Activated CD4-positive, CD25-positive, alpha-beta regulatory T cell (primary cell): ENCODE measurements at regions not wholly inside any gene's neighbourhood (a gene's known extent, or its start where the extent isn't known, plus 50 kb on each side); places are given as distances from the start of the nearest gene placed in this dataset.

Source experiments
- DNase-seq, 4 experiments: peaks; one replicate each; lab custom pipeline; 2025; lab: John Stamatoyannopoulos, UW

DNA sequence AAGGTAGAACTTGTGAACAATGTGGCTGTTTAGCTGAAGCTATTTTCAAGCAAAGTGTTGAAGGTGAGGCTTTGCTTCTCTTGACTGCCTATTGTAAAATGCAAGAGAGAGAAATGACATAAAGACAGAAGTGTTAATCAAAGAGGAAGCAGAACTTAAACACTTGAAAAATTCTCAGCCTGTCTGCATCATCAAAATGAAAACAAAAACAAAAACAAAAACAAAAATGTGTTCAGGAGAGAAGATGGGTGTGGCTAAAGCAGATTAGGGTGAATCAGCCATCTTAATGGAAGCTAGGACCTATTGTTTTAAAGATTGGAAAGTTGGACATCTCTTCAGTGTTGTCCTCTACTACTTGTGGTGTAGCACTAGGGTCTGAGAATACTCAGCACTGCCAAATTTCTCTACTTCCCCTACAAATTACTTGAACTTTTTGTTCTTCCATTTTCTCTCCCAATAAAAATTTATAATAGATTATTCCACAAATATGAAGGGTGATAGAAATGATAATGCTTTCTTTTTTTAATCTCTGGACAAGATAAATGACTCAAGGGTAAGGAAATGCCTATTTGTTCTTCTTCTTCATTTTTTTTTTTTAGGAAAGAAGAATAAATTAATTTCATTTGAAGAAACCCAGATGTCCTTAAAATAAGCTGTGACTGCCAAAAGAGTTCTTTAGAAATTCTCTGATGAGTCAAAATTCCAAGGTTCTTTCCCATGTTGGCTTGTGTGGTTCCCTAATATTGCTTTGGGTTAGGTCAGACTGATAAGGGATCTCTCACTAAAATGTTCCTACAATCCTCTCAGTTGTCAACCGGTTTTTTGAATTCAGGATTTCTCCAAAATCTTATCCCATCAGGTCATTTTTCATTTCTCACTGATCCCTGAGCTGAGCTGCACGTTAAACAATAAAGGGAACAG lies 571.2 kb upstream of the ZEB2 start:
- no peak for DNase-seq

DNA sequence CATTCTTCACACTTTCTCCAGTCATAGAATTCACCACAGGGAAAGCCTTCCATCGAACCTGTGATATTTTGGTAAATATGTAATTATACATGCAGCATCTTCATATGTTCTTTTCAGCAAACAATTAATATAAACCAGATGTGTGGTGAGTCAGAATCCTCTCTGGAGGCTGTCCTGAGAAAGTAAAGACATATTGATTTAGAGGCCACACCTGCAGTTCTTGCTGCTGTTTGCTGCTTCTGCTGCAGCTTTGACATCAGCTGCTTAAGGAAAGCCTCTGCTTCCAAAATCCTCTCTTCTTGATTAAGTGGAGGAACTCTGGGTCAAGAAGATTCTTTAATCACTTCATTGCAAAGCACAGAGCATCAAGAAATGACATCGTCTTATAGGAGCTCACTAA lies 568.8 kb upstream of the ZEB2 start:
- no peak for DNase-seq

DNA sequence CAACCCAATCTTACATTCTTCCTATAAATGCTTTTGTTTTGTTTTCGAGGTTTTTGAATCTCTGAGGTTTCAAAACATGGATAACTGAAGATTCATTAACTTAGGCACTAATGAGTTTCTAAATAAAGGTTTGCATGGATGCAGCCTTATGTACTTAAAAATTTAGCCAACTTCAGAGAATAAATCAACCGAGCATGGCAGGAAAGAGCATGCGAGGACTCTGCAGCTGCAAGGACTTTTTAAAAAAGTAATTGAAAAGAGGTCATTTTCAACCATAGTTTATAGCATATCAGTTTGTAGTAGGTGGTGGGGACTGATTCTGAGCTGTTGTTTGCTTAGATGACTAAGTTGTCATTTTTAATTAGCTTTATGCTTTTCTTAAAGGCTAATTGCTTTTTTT lies 567.0 kb upstream of the ZEB2 start:
- DNase-seq, result no peak

DNA sequence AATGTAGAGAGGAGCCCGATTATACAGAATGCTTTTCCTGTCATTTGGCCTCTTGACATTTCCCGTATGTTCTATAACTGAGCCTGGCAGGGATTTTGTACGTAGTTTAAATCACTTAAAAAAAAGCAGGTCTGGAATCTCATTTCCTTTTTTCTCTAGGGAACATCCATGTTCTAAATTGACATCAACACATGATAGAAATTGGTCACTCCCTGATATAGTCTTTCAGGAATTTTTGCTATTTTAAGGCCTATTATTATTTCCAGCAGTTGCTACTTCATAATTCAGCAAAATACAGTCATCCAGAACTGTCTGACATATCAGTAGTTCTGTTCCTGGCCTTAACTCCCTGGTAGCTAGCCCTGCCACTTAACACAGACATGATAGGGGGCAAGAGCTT lies 565.7 kb upstream of the ZEB2 start:
- no peak for DNase-seq

DNA sequence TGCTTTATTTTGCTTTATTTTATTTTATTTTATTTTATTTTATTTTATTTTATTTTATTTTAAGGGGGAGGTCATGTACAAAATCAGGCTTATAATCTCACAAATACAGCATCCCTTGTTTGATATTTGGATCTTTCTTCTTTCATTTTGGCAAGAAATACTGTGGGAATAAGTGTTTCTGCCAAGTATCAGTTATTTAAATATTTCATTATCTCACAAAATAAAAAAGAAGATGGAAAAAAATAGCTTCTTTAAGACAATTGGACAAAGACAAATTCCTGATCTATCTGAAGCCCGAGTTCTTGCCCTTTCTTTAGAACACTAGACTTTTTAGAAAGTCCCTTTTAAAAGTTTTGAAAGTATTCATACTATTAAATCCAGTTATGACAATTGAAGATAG lies 560.5 kb upstream of the ZEB2 start:
- no peak for DNase-seq

DNA sequence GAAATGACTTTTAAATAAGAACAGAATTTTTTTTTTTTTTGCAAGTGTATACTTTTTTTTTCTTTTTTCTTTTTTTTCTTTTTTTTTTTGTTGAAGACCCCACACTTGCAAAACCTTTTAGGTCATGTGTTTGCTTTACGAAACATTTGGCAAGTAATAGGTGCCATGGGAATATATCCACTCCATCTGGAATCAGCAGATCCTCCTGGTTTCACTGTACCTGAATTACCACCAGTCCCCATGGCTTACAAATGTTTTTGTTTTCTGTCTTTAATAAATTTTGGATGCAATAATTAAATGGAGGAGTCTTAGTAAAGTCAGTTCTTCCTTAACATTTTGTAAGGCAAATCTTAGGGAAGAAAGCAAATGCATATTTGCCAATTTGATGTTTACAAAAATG lies 559.7 kb upstream of the ZEB2 start:
- no peak for DNase-seq

DNA sequence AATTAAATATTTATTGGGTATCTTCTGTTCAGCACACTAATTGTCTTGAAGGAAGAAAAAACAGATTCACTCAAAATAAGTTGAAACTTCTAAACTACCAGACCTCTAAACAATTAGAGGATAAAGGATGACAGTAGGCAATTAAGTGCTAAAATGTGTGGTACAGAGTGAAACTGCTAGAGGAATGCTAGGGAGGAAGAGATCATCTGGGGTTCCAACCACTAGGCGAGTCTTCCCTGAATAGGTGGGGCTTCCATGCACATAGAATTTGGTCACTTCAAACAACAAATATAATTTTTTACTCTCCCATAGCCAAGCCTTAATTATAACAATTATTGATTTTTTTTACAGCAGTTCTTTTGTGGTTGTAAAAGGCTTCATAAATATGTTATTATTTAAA lies 559.0 kb upstream of the ZEB2 start:
- no peak for DNase-seq

DNA sequence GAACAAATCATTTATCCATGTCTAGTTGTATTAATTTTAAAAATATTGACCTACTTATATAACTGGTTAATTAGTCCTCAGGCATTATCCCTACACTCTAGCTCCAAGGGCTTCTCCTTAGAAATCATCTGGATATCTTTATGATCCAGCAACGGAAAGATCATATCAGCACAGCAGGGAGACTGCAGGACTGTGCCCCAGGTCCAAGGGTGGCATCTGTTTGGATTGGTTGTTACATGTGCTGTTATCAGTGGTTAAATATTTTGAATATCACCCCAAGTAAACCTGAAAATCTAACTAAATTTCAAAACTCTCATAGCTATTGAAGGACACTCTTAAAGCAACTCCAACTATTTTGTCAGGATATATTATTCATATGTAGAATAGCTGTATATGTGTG lies 556.2 kb upstream of the ZEB2 start:
- DNase-seq, result no peak

DNA sequence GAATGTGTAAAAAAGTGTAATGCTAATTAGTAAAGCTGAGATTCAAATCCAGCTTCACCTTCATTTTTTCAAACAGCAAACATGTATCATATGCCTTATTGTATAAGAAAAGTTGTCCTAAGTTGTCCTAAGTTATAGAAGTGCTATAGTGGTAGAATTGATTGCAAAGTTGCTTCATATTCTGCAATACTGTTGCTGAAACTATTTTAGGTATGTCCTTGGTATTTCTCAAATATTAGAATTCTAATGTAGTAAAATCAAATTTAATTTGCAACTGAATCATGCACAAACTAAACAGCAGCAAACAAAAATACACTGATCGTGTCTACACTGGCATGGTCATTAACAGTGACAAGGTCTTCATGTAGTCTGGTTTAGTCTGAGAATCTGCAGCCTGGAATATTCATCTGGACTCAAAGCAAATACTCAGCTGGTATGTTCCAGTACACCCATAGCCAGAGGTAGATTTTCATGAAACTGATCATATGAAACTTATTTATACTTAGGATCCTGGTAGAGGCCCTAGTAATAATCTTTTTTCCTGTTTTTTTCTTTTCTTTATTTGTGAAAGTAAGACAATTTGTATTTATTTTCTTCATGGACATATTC lies 555.6 kb upstream of the ZEB2 start:
- DNase-seq, result no peak

DNA sequence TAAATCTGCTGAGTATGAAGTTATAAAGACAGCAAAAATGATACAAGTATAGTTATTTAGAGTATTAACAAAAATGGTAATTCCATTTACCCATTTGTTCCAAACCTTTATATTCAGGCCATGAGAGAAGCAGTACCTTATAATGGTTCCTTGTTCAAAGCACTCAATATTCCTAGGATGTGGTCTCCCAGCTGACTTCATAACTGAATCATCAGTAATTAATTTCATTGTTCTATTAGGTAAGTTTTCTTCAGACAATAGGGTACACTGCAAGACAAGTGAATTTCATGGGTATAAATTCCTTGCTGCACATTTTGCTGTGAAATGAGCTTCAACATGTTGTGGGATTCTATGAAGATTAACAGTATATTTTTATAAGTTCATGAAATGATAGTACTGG lies 550.8 kb upstream of the ZEB2 start:
- DNase-seq, result no peak

DNA sequence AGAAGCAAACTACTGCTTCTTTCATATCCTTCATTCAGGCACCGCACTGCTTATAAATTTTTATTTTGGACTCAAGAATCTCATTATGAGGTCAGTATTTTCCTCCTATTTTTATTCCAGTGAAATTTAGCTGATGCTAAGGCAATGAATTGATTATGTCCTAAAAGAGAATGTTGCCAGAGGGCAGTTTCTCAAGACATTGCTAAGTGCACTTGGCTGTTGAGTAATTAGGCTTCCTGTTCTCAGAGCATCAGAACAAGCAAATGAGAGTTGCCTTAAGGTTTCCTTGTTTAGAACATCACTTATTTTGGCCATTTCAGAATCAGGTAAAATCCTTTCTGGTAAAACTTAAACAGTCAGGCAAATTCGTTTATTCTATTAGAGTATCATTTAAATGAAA lies 548.6 kb upstream of the ZEB2 start:
- no peak for DNase-seq

DNA sequence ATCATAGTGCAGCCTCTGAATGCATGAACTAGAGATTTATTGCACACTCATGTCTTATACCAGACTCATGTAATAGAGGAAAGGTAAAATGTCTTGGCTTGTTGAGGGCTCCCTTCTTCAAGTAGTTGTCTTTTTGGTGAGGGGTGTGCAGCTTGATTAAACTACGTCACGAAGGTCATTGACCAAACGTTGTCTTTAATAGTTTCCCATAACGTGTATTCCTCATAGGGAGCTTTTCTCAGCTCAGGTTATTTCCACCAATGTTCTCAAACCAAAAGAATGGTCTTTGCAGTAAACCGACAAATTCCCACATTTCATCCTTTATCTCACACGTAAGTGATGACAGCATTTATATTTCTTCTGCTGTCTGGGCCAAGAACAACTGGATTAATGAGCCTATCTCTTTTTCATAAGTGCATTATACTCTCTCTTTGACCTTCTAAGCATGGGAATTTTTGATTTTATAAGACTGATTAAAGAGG lies 547.7 kb upstream of the ZEB2 start:
- no peak for DNase-seq

DNA sequence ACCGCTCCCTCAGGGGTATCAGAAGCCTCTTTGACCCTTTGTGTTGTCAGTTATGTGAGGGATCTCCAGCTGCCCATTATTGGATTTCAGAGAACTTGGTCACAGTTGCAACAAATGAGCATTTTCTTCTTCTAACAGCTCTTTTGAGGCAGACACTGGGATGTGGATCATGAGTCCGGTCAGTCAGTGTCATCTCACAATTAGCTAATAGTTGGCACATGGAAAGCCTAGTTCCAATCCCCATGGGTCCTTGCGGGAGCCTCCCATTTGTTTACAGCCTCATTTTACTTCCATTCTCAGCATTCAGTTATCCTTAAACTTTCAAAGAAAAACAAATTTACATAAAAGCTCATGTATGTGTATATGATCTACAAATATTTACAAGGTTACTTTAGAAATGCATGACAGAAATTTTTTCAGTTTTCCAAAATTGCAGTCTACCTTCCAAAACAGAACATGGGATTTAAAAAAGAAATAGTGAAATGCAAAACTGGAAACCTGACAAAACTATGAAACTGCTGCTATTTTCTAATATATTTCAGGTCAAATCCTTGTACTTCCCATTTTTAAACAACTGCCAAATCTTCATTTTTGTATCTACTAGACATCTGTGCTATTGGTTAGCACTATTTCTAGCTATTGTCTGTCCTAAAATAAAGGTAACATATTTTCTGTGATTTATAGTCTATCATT lies 547.1 kb upstream of the ZEB2 start:
- DNase-seq, result no peak

DNA sequence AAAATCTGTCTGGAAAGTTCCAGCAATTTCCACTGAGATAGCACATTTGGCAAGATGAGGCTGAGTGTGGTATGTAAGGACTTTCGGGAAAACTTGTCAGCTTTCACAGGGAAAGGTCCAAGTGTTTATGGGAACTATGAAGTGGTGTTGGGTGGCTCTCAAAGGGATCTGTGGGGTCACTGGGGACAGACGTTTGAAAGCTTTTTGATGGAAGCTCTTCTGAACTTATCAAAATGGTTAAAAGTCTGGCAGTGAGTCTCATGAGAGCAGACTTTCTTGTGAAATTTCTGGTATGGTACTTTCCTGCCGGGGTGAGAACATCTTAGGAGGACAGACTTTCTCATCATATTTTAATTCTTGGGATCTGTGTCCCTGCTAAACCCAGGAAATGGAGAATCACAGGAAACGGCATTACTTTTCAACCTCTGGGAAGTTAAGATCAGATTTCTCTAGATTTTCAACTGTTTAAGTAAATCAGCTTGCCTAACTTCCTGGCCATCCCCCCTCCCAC lies 546.3 kb upstream of the ZEB2 start:
- DNase-seq, result no peak

DNA sequence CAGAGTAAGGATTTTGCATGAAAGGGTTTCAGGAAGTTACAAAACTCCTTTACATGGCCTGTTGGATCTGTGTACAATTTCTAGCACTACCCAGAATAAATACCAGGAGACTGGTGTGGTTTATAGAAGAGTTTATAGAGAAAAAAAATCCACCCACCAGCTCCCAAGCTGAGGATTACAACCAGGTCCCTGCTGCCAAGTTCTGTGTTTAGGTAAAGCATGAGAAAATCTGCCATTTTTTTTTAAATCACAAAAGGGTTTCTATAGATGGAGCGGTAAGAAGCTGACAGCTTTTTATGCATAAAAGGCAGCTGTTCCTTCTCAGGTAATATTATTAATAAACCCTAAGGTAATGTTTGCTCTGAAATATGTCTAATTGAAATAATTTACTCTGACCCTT lies 545.4 kb upstream of the ZEB2 start:
- DNase-seq, result no peak

DNA sequence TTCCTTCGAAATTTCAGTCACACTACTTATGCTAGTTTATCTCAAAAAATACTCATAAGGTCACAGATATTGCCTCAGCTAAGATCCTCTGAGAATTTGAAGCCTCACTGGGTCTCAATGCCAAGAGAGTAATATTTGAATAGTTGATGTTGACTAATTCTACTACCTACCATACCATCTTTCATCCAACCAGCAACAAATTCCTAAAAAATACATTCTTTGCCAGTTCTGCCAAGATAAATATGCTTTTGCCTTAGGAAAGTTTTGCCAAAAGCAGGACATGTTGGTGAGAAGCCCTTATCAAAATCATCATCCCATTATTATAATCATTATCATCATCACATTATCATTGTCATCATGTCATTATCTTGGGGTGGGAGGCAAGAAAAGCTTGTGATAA lies 544.6 kb upstream of the ZEB2 start:
- DNase-seq, result no peak

DNA sequence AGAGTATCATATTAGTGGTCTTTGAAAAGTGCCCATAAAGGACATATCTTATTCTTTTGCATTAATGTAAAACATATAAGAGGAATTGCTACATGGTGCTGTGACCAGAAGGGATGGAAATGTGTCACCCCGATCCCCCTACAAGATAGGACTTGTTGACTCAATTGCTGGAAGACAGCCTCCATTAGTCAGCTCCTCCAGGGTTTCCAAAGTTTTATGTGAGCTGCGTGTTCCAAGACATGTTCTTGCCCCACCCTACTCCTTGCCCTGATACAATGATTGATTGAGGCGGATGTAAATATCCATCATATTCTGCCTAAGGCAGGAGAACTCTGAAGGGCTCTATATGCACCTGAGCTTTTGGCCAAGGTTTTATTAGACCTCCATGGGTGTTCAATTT lies 541.0 kb upstream of the ZEB2 start:
- DNase-seq, result no peak

DNA sequence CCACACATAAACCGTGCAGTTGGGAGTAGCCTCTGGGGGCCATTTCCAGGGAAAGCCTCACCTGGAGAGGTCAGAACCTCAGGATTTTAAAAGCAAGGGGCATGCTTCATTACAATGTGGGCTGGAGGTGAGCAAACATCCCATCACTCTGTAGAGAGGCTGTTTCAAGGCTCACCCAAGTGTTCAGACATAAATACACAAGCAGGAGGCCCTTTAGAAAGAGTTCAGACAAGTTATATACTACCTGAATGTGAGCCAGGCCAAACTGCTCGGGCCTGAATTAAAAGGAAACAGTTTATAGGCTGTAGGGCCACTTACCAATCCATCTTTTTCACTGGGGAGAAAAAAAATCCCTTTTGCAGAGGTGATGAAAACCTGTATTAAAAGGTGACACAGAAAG lies 540.0 kb upstream of the ZEB2 start:
- DNase-seq, result no peak

DNA sequence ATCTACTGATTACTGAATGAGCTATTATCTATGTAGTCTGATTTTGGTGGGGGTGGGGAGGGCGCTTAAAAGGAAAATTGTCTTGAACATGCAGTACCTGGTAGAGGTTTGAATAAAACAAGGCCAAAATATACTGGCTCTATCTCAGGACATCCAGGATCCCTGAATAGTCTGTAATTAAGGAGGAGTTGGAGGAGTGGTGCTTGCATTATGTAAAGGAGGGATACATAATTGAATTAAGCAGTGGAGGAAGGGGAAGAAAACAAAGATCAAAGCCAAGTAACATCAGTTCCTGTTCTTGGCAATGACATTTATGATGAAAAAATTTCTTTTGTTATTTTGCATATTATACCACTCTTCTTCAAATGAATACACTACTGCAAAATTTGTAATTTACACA lies 539.4 kb upstream of the ZEB2 start:
- no peak for DNase-seq

DNA sequence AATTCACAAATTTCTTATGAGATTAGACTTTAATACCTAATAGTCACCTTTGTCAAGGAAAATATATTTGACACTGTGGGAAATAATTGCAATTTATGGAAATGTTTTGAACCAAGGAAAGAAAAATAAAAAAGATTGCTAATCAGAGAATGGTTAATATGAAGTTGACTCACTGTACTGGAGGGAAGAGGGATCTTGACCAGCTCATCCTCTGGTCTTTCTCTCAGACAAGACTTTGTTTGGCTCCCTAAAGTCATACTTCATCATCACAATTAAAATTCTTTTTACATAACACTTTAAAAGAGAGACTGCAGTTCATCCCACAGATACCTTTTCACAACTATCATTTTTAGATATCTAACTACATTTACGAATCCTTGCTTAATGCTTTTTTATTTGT lies 538.5 kb upstream of the ZEB2 start:
- DNase-seq, result no peak

DNA sequence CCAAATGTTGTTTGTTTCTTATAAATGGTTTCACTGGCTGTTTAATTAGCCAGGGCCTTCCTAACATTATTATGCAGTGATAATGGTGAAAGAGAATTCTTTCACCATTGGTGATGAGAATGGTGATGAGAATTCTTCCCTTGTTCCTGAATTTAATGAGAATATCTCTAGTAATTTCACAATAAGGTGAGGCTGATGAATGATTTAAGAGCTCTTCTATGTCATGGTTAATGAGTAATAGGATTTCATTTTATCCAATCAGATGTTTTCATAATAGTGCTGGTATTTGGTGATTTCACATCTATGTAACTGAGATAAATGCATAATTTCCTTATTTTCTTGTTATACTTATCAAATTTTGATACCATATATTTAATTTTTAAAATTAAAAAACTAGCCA lies 535.7 kb upstream of the ZEB2 start:
- DNase-seq, result no peak

DNA sequence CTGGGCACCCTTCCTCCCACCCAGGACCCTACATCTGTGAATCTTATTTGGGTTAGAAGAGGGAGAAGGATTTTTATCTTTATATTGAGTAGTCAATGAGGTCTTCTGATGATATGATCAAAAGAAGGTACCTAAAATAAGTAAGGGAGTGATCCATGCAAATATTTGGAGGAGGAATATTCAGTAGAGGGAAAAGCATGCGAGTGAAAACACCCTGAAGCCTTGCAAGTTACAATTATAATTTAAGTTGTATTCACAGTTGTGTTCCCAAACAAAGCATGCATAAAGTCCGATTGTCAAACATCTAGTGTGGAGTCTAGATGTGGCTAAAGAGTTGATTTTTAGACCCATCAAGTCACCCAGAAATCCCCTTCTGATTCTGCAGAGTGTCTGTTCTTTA lies 530.2 kb upstream of the ZEB2 start:
- DNase-seq, result no peak

DNA sequence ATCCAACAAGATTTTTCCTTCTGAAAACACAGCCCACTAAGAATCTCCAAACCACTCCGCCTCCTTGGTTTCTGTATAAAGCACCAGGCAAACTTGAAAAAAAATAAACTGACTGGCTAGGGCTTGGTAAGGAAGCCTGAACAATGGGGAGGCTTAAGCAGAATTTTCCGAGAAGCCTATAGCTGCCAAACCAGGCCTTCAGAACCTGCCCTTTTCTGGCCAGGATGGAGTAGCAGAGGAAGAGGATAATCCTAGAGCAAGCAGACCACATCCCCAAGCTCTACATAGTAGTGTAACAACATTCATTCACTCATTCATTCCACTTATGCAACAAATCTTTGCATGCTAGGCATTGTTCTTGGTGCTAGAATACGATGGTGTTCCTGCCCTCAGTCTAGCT lies 529.6 kb upstream of the ZEB2 start:
- DNase-seq, result no peak
